ENCODE measurements at regions not wholly inside any gene's neighbourhood (a gene's known extent, or its start where the extent isn't known, plus 50 kb on each side); places are given as distances from the start of the nearest gene placed in this dataset.

DNA sequence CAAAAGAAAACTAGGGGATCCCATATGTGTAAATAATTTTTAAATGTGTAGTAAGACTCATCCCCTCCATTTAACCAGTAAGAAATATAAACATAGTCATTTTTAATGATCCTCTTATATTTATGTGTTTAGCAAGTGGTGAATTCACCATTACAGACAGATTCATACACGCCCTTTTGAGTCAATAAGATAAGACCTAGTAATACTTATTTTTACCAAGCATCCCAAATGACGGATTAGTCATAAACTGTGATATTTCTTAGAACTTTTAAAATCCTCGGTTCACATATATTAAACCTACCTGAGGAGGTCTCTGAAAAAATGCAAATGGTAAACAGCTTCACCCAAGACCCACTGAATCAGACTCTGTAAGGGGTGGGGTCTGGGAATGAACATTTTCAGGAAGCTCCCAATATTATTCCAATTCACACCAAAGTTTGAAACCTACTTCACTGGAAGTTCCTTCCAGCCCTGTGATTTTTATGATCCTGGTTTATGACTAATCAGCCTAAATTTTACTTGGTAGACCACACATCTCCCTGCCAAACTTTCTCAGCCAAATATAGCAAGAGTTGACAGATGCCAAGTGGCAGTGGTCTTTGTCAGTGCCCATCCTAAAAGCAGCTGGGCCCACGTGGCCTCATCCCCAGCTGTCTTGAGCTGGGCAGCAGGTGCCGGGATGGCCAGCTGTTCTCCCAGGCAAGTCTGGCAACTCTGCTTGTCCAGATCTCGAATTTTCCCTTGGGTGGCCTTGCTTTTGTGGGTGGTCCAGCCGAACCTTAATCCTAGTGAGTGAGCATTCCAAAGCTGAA lies 559.0 kb upstream of the RGMB start:
- TF ChIP-seq, protein P1, sequence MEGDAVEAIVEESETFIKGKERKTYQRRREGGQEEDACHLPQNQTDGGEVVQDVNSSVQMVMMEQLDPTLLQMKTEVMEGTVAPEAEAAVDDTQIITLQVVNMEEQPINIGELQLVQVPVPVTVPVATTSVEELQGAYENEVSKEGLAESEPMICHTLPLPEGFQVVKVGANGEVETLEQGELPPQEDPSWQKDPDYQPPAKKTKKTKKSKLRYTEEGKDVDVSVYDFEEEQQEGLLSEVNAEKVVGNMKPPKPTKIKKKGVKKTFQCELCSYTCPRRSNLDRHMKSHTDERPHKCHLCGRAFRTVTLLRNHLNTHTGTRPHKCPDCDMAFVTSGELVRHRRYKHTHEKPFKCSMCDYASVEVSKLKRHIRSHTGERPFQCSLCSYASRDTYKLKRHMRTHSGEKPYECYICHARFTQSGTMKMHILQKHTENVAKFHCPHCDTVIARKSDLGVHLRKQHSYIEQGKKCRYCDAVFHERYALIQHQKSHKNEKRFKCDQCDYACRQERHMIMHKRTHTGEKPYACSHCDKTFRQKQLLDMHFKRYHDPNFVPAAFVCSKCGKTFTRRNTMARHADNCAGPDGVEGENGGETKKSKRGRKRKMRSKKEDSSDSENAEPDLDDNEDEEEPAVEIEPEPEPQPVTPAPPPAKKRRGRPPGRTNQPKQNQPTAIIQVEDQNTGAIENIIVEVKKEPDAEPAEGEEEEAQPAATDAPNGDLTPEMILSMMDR (conservative IDR thresholded peaks at IDR 0.05): no peak
- no peak for TF ChIP-seq ZFX (IDR thresholded peaks at IDR 0.05)

Measured in C4-2B (cell line).